HG03439 (cell line): ENCODE measurements at regions not wholly inside any gene's neighbourhood (a gene's known extent, or its start where the extent isn't known, plus 50 kb on each side); places are given as distances from the start of the nearest gene placed in this dataset.

Source experiments
- ATAC-seq: cut with Tn5 transposase; IDR thresholded peaks from one replicate; pipeline ENCODE4 v1.9.1; 2021; ENCODE audit warnings: mild to moderate bottlenecking, moderate library complexity; ENCODE audit not compliant: unreplicated experiment

DNA sequence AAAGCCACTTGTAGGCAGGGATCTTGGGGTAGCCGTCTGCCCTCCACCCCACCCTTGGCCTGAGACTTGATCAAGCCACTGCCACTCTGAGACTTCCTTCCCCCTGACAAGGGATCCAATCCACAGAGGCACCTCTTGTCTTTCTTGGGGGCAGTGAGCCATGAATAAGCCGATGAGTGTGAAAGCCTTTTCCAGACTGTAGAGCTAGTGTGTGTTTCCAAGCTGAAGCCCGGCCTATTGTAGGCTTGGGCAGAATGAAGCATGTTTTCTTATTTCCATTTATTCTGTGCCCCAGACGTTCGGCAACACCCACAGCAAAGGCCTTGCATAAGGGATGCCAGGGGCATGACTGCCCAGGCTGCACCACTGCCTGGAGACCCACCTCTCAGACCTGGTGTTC lies 991.6 kb downstream of the BCL11B start:
- ATAC-seq, result no peak

DNA sequence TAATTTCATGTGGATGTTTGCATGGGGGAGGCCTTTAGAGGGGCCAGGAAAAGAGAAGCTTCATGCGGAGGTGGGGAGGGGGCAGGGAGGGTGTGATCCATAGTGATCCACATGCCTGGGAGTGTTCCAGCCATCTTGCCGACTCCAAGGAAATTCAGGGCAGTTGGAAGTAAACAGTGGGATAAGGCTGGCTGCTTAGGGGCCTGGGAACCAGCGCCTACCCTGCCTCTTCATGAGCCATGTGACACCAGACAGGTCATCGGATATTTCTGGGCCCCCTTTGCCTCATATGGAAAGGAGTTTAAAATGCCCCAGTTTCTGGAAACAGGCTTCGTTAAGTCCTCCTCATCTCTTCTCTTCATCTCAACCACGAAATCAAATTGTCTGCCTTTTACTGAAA lies 983.2 kb downstream of the BCL11B start:
- ATAC-seq, result no peak

DNA sequence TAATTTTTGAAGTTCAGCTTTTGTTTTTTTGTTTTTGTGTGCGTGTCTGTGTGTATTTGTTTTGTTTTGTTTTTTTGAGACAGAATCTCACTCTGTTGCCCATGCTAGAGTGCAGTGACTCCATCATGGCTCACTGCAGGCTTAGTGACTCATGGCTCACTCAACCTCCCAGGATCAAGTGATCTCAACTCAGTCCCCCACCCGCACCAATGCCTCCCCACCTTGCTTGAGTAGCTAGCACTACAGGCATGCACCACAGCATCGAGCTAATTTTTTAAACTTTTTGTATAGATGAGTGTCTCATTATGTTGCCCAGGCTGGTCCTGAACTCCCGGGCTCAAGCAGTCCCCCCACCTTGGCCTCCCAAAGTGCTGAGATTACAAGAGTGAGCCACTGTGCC lies 981.4 kb downstream of the BCL11B start:
- ATAC-seq, result no peak

DNA sequence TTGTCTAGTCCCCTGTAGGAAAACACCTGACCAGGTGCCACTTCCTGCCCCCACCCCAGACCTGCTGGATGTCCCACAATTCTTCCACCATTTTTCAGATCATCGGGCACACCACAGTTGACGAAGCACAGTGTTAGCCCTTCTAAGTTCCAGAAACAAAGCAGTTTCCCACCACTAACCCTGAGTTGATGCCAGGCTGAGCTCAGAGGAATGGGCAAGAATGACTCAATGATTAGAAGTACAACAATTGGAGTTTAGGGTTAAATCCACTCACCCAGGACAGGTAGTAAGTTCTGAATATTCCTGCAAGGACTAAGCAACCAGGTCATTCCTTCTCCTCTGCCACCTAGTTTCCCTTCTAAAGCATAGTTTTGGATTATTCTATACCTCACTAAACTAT lies 979.8 kb downstream of the BCL11B start:
- no peak for ATAC-seq

- ATAC-seq, result no peak
Measured at GRCh38 chr14:98293576-98293975, 978.4 kb downstream of the BCL11B start.

GRCh38 chr14:98296895-98297294 lies 975.1 kb downstream of the BCL11B start:
- ATAC-seq, result no peak

DNA sequence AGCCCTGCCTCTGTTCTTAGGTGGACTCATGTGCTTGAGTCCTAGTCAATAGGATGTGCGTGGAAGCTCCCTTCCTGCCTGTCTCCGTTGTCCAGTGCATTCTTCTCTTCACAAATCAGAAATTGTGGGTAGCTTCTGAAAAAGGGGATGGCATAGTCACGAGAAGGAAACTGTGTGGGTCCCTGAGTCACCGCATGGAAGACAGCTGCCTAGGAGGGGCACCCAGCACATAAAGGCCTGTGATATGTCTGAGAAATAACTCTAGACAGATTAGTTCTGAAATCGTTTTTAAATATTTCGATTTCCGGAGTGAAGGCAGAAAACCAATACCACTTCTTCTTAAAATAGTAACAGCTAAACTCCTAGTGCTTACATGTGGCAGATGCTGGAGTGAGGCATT lies 974.4 kb downstream of the BCL11B start:
- no peak for ATAC-seq

DNA sequence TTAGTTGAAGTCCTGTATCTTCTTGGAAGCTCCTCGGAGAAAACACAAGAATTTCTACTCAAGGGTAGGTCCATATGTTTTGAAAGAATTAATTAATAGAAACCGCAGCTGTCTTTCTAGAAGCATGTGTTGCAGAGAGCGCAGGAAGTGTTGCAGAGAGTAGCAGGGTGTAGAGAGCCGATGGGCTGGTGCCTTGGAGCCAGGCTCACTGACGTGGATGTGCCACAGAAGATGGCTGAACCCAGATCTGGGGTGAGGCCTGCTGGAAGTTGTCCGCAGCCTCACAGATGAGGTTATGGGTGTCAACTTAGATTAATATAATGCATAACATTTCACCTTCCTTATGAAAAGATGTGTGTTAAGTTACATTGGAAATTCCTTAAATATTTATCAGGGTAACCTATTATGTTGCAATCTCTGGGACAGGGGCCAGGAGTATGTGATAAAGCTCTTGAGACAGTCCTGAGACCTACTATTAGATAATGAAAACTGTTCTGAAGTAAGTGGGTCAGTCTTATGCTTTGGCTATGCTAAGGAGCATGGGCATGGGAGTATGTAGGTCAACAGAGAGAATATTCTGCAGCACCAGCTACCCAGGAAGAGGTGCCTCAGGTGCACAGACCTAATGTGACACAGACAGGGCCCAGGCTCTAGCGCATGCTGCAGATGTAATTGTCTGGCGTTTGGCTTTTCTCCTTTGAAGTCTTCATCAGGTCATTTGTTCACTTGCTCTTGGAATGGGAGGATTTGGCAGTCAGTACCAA lies 973.3 kb downstream of the BCL11B start:
- no peak for ATAC-seq

GRCh38 chr14:98301681-98302080 lies 970.3 kb downstream of the BCL11B start:
- no peak for ATAC-seq

- ATAC-seq, result no peak
Measured at GRCh38 chr14:98304574-98304973, 967.4 kb downstream of the BCL11B start.

GRCh38 chr14:98309591-98309990 lies 962.4 kb downstream of the BCL11B start:
- ATAC-seq, result no peak

- no peak for ATAC-seq
Measured at GRCh38 chr14:98312006-98312405, 960.0 kb downstream of the BCL11B start.

DNA sequence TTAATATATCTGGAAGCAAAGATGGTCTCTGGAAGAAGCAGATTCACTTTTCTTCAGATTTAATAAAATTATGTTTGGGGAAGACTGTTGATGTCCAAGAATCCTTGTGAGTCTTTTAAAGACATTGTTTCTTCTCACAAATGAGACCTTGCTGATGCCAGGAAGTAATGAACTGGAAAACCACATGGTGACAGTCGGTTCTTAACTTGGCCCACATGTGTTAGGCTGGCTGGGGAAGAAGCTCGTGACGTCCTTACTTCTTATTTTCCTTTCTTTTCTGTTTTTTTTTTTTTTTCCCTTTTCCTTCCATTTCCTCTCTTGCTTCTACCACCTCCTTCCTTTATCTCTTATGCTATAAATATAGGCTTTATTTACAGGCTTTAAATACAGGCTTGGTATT lies 950.2 kb downstream of the BCL11B start:
- ATAC-seq, result no peak

GRCh38 chr14:98323836-98324235 lies 948.2 kb downstream of the BCL11B start:
- no peak for ATAC-seq

GRCh38 chr14:98325761-98326160 lies 946.2 kb downstream of the BCL11B start:
- ATAC-seq, result no peak

- ATAC-seq, result no peak
Measured at GRCh38 chr14:98328496-98328895, 943.5 kb downstream of the BCL11B start.

DNA sequence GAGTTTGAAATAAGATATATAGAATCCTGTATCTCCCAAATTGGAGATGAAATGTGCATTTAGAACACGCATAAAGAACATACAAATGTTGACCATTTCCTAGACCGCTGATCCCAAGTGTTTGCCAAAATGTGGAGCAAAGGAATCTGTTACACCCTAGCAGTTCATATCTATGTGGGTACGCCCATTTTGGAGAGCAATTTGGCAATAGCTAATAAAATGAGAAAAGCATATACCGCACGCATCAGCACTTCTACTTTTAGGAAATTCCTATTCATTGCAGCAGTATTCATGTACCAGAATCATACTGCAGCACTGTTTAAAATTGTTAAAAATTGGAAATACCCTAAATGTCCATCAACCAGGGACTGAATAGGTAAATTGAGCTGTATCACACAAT lies 937.8 kb downstream of the BCL11B start:
- ATAC-seq, result no peak

- no peak for ATAC-seq
Measured at GRCh38 chr14:98341211-98341610, 930.8 kb downstream of the BCL11B start.

GRCh38 chr14:98345161-98345560 lies 926.8 kb downstream of the BCL11B start:
- no peak for ATAC-seq

- ATAC-seq, result no peak
Measured at GRCh38 chr14:98347686-98348085, 924.3 kb downstream of the BCL11B start.

GRCh38 chr14:98348505-98348904 lies 923.5 kb downstream of the BCL11B start:
- ATAC-seq, result no peak

- no peak for ATAC-seq
Measured at GRCh38 chr14:98350213-98350612, 921.8 kb downstream of the BCL11B start.

DNA sequence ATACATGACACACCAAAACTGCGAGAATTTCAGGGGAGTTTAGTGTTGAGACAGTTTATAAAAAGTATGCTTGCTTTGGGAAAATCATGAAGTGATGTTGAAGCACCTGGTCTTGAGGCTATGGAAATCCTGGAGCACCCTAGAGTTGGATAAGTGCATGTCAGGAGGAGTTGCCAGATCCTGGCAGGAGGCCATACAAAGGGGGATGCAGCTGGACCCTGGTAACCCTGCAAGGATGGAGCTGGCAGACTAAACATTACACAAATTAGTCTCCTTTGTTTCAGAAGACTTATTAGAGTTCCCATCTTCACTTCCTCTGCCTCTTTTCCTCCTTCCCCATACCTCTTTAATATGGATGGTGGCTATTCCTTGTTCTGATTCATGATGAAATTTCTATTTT lies 907.0 kb downstream of the BCL11B start:
- no peak for ATAC-seq
